Thymus (tissue), 11 donors: ENCODE measurements at regions not wholly inside any gene's neighbourhood (a gene's known extent, or its start where the extent isn't known, plus 50 kb on each side); places are given as distances from the start of the nearest gene placed in this dataset.
A peak's percentile ranks its signal among the peaks of the same experiment; 100 is the strongest.

Experiments used
- DNase-seq, 9 donors: peaks; one replicate each; pipeline ENCODE4 v3.0.0-alpha.2; 2013; ENCODE audit warnings: low spot score in 9 of 9, low read depth in 6 of 9, missing footprints in 1 of 9
- H3K27ac ChIP-seq, 2 donors: one replicate each; pipeline ENCODE4 v1.5.1; 2013; ENCODE audit warnings: control low read depth in 1 of 2, low read depth in 1 of 2, low read length in 1 of 2, mild to moderate bottlenecking in 1 of 2, moderate library complexity in 1 of 2
- H3K27me3 ChIP-seq, 2 donors: one replicate each; pipeline ENCODE4 v1.5.1; 2013; ENCODE audit warnings: low read length in 1 of 2; ENCODE audit not compliant: control insufficient read depth in 2 of 2, insufficient read depth in 1 of 2
- H3K36me3 ChIP-seq, 2 donors: one replicate each; pipeline ENCODE4 v1.5.1; 2013; ENCODE audit warnings: low read length in 1 of 2, mild to moderate bottlenecking in 1 of 2, moderate library complexity in 1 of 2; ENCODE audit not compliant: control insufficient read depth in 2 of 2, insufficient read depth in 2 of 2
- H3K4me1 ChIP-seq, 2 donors: one replicate each; pipeline ENCODE4 v1.5.1; 2013; ENCODE audit warnings: low read length in 2 of 2; ENCODE audit not compliant: control insufficient read depth in 2 of 2, insufficient read depth in 2 of 2
- H3K4me3 ChIP-seq, 2 donors: one replicate each; pipeline ENCODE4 v1.5.1; 2013; ENCODE audit warnings: low read length in 2 of 2, control low read depth in 1 of 2, mild to moderate bottlenecking in 1 of 2
- H3K9me3 ChIP-seq, 2 donors: one replicate each; pipeline ENCODE4 v1.5.1; 2013; ENCODE audit warnings: low read length in 1 of 2, mild to moderate bottlenecking in 1 of 2; ENCODE audit not compliant: control insufficient read depth in 2 of 2, insufficient read depth in 1 of 2
- WGBS: extraction: QIAGEN DNeasy Blood & Tissue Kit; methylation state at CpG from one replicate; pipeline ENCODE4 v1.1.7; 2013; 5-methylcytosine and 5-hydroxymethylcytosine counted together
- donor health status: healthy.

DNA sequence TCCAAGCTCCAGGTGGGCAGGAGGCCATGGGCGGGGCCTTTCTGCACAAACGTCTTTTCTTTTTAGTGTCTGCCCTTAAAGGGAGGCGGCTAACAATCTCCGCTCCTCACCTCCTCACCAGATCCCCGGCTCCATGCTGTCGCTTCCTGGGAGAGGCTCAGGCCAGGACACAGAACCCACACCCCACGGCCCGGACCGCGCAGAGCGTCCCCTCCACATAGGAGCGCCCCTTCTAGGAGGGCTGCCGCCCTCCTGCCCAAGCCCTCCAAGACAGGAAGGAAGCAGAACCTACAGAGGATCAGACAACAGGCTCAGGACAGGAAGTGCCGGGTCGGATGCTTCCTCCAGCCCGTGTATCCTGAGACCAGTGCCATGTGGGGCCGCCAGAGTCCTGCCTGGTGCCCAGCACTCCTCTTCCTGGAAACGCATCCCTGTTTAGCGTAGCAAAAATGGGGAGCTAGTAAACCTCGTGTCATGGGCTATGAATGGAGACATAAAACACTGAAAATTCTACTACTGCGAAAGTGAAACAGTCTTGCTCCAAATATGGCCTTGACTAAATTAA is 83.2 kb upstream of the ATP10A start:
- H3K4me3 ChIP-seq, result no peak overlapping the region
- no peaks in the 10 kb centered on the region for H3K36me3 ChIP-seq
- no peak for DNase-seq
- H3K27ac ChIP-seq, result no peak overlapping the region
- no peaks in the 10 kb centered on the region for H3K27me3 ChIP-seq
- H3K4me1 ChIP-seq, result no peaks in the 10 kb centered on the region
- WGBS, result 87% methylated on average over 21 of the region's 21 CpGs
- no peaks in the 10 kb centered on the region for H3K9me3 ChIP-seq

DNA sequence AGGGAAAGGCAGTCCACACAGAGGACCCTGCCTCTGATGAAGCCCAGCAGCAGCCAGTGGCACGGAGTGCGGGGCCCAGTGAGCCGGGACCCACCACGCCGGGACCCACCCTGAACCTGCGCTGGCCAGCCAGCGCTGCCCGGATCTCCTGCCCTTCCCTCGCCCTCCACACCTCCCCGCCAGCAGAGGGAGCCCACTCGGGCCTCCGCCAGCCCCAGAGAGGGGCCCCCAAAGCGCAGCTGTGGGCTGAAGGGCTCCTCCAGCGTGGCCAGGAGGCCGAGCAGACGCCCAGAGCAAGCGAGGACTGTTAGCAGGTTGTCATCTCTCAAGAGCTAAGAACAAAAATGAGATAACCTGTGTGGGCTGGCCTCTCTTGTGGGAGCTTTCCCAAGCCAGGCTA is 81.3 kb upstream of the ATP10A start:
- no peaks in the 10 kb centered on the region for H3K27me3 ChIP-seq
- no peaks in the 10 kb centered on the region for H3K36me3 ChIP-seq
- H3K27ac ChIP-seq, result no peak overlapping the region
- H3K4me3 ChIP-seq, result no peak overlapping the region
- no peaks in the 10 kb centered on the region for H3K4me1 ChIP-seq
- H3K9me3 ChIP-seq, result no peaks in the 10 kb centered on the region
- no peak for DNase-seq
- 91% methylated on average over 17 of the region's 17 CpGs for WGBS

- Histone ChIP-seq H3K4me3 (no peak overlapping the region), H3K36me3 (no peaks in the 10 kb centered on the region), H3K27me3 (no peaks in the 10 kb centered on the region), H3K9me3 (no peaks in the 10 kb centered on the region), H3K4me1 (no peaks in the 10 kb centered on the region), H3K27ac (no peak overlapping the region)
- whole genome bisulfite sequencing, result 88% methylated on average over 9 of the region's 9 CpGs
- no peak for DNase-seq
Observed at GRCh38 chr15:25943831-25944230, 80.7 kb upstream of the ATP10A start.

DNA sequence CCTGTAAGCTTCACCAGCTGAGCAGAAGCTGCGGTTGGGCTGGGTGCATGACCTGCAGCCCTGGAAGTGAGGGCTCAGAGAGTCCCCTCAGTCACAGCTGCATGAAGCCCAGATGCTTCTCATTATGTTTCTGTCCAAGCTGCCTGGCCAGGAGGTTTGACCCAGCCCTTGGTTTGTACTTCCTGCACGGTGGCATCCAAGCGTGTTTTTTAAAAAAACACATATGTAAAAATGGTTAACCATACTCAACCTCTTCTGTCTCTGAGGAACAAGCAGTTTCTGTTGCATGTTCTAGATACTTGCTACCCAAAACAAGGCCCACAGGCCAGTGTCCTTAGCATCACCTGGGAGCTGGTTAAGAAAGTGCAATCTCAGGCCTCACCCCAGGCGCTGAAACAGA is 76.0 kb upstream of the ATP10A start:
- Histone ChIP-seq H3K4me1 (no peaks in the 10 kb centered on the region), H3K27me3 (no peaks in the 10 kb centered on the region), H3K9me3 (no peaks in the 10 kb centered on the region), H3K4me3 (no peak overlapping the region), H3K36me3 (no peaks in the 10 kb centered on the region), H3K27ac (no peak overlapping the region)
- 87% methylated on average over 4 of the region's 4 CpGs for WGBS
- DNase-seq, result no peak

DNA sequence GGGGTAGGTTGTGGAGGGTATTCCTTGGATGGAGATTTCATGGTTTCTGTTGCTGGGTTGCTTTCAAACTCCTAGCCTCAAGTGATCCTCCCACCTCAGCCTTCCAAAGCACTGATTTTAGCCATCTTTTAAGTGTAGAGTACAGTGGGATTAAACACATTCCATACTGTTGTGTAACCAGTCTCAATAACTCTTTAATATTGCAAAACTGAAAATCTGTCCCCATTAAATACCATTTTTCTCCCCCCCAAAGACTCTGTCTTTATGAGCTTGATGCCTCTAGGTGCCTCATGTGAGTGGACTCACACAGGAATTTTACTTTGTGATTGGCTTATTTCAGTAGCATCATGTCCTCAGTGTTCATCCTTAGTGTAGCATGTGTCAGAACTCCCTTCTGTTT is 74.7 kb upstream of the ATP10A start:
- no peak overlapping the region for H3K4me3 ChIP-seq

DNA sequence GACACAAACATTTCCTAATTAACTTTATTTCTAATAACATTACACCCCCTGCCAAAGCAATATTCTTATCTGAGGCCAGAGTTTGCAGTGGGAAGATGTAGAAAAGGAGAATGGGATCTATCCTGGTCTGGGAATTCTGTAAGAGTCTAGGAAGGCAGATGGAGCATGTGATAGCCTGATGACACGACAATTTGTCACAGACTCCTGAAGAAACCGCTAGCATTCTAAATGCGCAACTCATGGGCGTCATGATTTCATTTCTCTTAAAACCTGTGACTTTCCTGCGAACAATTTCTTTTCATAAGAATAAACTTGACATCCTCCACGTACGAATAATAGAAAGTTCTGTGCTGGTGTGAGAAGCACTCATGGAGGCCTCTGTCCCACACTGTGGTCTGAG is 72.9 kb upstream of the ATP10A start:
- H3K27ac ChIP-seq, result no peak overlapping the region
- no peaks in the 10 kb centered on the region for H3K9me3 ChIP-seq
- 92% methylated on average over 7 of the region's 7 CpGs for WGBS
- DNase-seq, result no peak
- no peak overlapping the region for H3K4me3 ChIP-seq
- no peaks in the 10 kb centered on the region for H3K4me1 ChIP-seq
- H3K27me3 ChIP-seq, result no peaks in the 10 kb centered on the region
- H3K36me3 ChIP-seq, result no peaks in the 10 kb centered on the region

More for the DNA sequence above, 74.7 kb upstream of the ATP10A start:
- Histone ChIP-seq H3K27ac (no peak overlapping the region), H3K36me3 (no peaks in the 10 kb centered on the region), H3K9me3 (no peaks in the 10 kb centered on the region), H3K27me3 (no peaks in the 10 kb centered on the region), H3K4me1 (no peaks in the 10 kb centered on the region)
- DNase-seq, result no peak

- Histone ChIP-seq H3K9me3 (no peaks in the 10 kb centered on the region), H3K4me1 (no peaks in the 10 kb centered on the region), H3K27me3 (no peaks in the 10 kb centered on the region), H3K36me3 (no peaks in the 10 kb centered on the region), H3K27ac (no peak overlapping the region), H3K4me3 (peak overlapping the region in 1 of 2 donors; percentile 17)
- WGBS, result 13% methylated on average over 23 of the region's 23 CpGs
- peak; percentile 23 to 80 (median 47) for DNase-seq
Observed at GRCh38 chr15:25933456-25934158, 70.5 kb upstream of the ATP10A start.

DNA sequence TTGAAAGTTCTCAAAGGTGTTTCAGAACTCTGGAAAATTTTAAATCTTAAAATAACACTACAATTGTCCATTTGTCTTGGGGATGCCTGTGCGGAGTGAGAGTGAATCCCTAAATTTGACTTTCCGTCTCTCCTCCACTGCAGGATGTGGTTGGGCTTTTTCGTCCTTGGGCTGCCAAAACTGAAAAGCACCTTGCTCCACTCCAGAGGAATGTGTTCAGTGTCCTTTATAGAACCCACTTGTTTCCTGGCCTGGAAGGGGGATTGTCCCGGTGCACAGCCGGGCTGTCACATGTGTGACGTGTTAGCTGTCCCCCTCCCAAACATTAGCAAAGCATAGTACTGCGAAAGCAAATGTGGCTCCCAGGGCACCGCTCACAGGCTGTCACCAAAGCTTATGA is 69.6 kb upstream of the ATP10A start:
- no peak for DNase-seq

GRCh38 chr15:25931851-25932250 is 68.7 kb upstream of the ATP10A start:
- Histone ChIP-seq H3K4me3 (no peak overlapping the region), H3K27ac (no peak overlapping the region), H3K9me3 (no peaks in the 10 kb centered on the region), H3K4me1 (no peaks in the 10 kb centered on the region), H3K27me3 (no peaks in the 10 kb centered on the region), H3K36me3 (no peaks in the 10 kb centered on the region)
- WGBS, result 96% methylated on average over 1 of the region's 1 CpG
- DNase-seq, result no peak

More for the DNA sequence above, 69.6 kb upstream of the ATP10A start:
- no peaks in the 10 kb centered on the region for H3K36me3 ChIP-seq
- no peak overlapping the region for H3K27ac ChIP-seq
- WGBS, result 95% methylated on average over 8 of the region's 8 CpGs
- H3K4me1 ChIP-seq, result no peaks in the 10 kb centered on the region
- no peaks in the 10 kb centered on the region for H3K9me3 ChIP-seq
- no peaks in the 10 kb centered on the region for H3K27me3 ChIP-seq
- no peak overlapping the region for H3K4me3 ChIP-seq
